ENCODE measurements at regions not wholly inside any gene's neighbourhood (a gene's known extent, or its start where the extent isn't known, plus 50 kb on each side); places are given as distances from the start of the nearest gene placed in this dataset.

- ChIA-PET POLR2A (no interaction called here), CTCF (interaction anchor here (1.4 kb wide), 1 partner anchor 43 kb away, joined by 3 read pairs; no protein-coding TSS in a partner anchor)
- Histone ChIP-seq H3K4me3 (ENCODE audit: low read depth, low read length) (no peak overlapping the region), H3K4me1 (ENCODE audit: control insufficient read depth, insufficient read depth, low read length) (no peaks in the 10 kb centered on the region), H3K27ac (ENCODE audit: extremely low read depth, low read depth, low read length) (no peak overlapping the region), H3K36me3 (ENCODE audit: control insufficient read depth in 2 of 2, insufficient read depth in 1 of 2, low read length in 2 of 2) (no peaks in the 10 kb centered on the region), H3K9me3 (ENCODE audit: control insufficient read depth, insufficient read depth, low read depth, low read length) (no peaks in the 10 kb centered on the region)
- TF ChIP-seq PRDM1 (tag by site-specific recombination; IDR thresholded peaks at IDR 0.05) (no peak), ZBTB10 (tag by site-specific recombination; IDR thresholded peaks at IDR 0.05) (no peak), ZNF560 (tag by site-specific recombination; IDR thresholded peaks at IDR 0.05; ENCODE audit: borderline replicate concordance) (no peak), ZNF473 (tag by site-specific recombination; IDR thresholded peaks at IDR 0.05) (no peak), ZNF10 (tag by site-specific recombination; IDR thresholded peaks at IDR 0.05) (no peak), TRIM28 (IDR thresholded peaks at IDR 0.05; ENCODE audit: borderline replicate concordance, low read length) (no peak), ZNF155 (tag by site-specific recombination; IDR thresholded peaks at IDR 0.05) (no peak), ZNF26 (tag by site-specific recombination; IDR thresholded peaks at IDR 0.05) (no peak), INSM2 (tag by site-specific recombination; IDR thresholded peaks at IDR 0.05) (no peak), ZFP3 (tag by site-specific recombination; IDR thresholded peaks at IDR 0.05; ENCODE audit: low read depth) (no peak), ZFHX2 (tag by site-specific recombination; conservative IDR thresholded peaks at IDR 0.05) (no peak), REPIN1 (tag by site-specific recombination; IDR thresholded peaks at IDR 0.05; ENCODE audit: low read depth) (no peak), ZNF660 (tag by site-specific recombination; IDR thresholded peaks at IDR 0.05) (no peak), MEIS1 (CRISPR knock-in tag; IDR thresholded peaks at IDR 0.05; ENCODE audit: borderline replicate concordance) (no peak), ZNF555 (tag by site-specific recombination; conservative IDR thresholded peaks at IDR 0.05) (no peak), GFI1B (tag by site-specific recombination; IDR thresholded peaks at IDR 0.05) (no peak)
- TF ChIP-seq, protein P1, sequence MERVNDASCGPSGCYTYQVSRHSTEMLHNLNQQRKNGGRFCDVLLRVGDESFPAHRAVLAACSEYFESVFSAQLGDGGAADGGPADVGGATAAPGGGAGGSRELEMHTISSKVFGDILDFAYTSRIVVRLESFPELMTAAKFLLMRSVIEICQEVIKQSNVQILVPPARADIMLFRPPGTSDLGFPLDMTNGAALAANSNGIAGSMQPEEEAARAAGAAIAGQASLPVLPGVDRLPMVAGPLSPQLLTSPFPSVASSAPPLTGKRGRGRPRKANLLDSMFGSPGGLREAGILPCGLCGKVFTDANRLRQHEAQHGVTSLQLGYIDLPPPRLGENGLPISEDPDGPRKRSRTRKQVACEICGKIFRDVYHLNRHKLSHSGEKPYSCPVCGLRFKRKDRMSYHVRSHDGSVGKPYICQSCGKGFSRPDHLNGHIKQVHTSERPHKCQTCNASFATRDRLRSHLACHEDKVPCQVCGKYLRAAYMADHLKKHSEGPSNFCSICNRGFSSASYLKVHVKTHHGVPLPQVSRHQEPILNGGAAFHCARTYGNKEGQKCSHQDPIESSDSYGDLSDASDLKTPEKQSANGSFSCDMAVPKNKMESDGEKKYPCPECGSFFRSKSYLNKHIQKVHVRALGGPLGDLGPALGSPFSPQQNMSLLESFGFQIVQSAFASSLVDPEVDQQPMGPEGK (tag by site-specific recombination; IDR thresholded peaks at IDR 0.05): no peak
- TF ChIP-seq, protein P2, sequence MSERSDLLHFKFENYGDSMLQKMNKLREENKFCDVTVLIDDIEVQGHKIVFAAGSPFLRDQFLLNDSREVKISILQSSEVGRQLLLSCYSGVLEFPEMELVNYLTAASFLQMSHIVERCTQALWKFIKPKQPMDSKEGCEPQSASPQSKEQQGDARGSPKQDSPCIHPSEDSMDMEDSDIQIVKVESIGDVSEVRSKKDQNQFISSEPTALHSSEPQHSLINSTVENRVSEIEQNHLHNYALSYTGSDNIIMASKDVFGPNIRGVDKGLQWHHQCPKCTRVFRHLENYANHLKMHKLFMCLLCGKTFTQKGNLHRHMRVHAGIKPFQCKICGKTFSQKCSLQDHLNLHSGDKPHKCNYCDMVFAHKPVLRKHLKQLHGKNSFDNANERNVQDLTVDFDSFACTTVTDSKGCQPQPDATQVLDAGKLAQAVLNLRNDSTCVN (tag by site-specific recombination; optimal IDR thresholded peaks at IDR 0.05): no peak
Observed at GRCh38 chr2:144015036-144015435, 504.9 kb downstream of the ZEB2 start.
